Esophagus muscularis mucosa (tissue), 4 donors: ENCODE measurements at regions not wholly inside any gene's neighbourhood (a gene's known extent, or its start where the extent isn't known, plus 50 kb on each side); places are given as distances from the start of the nearest gene placed in this dataset.

Experiments used
- DNase-seq: peaks from one replicate; pipeline ENCODE4 v3.0.0-alpha.2; 2017; ENCODE audit errors: extremely low spot score
- H3K27ac ChIP-seq, 4 donors: fragments of 200-600 bp; sonication (generic); replicated peaks in 1 of 4; 1 replicate in 3 of 4; 2 replicates in 1 of 4; pipeline ENCODE4 v1.5.1; 2016 to 2019; ENCODE audit warnings: mild to moderate bottlenecking in 1 of 4
- H3K27me3 ChIP-seq, 4 donors: fragments of 200-600 bp; sonication (generic); one replicate each; pipeline versions ENCODE4 v1.5.1 to v1.6.0; 2016 to 2019
- H3K36me3 ChIP-seq, 4 donors: fragments of 200-600 bp; sonication (generic); one replicate each; pipeline ENCODE4 v1.5.1; 2016 to 2019
- H3K4me1 ChIP-seq, 4 donors: fragments of 200-600 bp; sonication (generic); one replicate each; pipeline ENCODE4 v1.5.1; 2016 to 2019
- H3K4me3 ChIP-seq, 4 donors: fragments of 200-600 bp; sonication (generic); 1 replicate in 2 of 4; 2 replicates in 2 of 4; pipeline ENCODE4 v1.5.1; 2016 to 2019; ENCODE audit warnings: mild to moderate bottlenecking in 4 of 4, moderate library complexity in 1 of 4
- H3K9me3 ChIP-seq, 4 donors: fragments of 200-600 bp; sonication (generic); 1 replicate in 3 of 4; 2 replicates in 1 of 4; pipeline ENCODE4 v1.5.1; 2016 to 2019
- EP300 ChIP-seq: sonication (generic); formaldehyde crosslinking; IDR thresholded peaks from one replicate; pipeline ENCODE4 v1.6.1; 2017; ENCODE audit warnings: antibody characterized with exemption
- POLR2A ChIP-seq: fragments of 450-650 bp; IDR thresholded peaks from one replicate; pipeline ENCODE4 v1.6.1; 2017; ENCODE audit warnings: antibody characterized with exemption, moderate library complexity, mild to moderate bottlenecking, low read depth
- POLR2AphosphoS5 ChIP-seq, 2 donors: sonication (generic); formaldehyde crosslinking; IDR thresholded peaks; one replicate each; pipeline ENCODE4 v1.6.1; 2017; ENCODE audit warnings: antibody characterized with exemption in 2 of 2
- WGBS: methylation state at CpG from one replicate; pipeline ENCODE4 v1.1.5; 2018; 5-methylcytosine and 5-hydroxymethylcytosine counted together
- intact Hi-C: fragments of 100-400 bp; cut with DNase I; formaldehyde crosslinking; loops from one replicate; pipeline ENCODE4 v1.15.1; 2023
- TF ChIP-seq, protein P1 (sequence below), 3 experiments: fragments of 200-600 bp in 2 of 3; fragments of 450-650 bp in 1 of 3; sonication (generic) in 2 of 3; IDR thresholded peaks; one replicate each; pipeline ENCODE4 v1.5.1; 2017 to 2019; ENCODE audit warnings: antibody characterized with exemption in 3 of 3, mild to moderate bottlenecking in 2 of 3, moderate library complexity in 1 of 3

DNA sequence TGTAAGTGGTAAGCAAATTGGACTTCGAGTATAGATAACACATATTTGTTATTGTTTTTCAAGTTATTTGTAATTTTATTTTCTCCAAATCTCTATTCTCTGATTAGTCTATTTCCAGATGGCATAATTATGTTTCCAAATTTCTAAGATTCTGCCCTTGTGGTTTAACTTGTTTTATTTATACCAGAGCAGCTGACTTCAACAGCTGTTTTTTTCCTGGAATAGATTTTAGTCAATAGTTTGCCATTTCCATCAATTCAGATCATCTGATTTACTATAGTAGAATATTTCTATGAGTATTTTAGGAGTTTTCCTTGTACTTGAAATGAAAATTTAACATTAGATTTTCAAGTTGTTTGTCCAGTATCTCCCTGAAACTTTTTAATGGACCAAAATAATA, 848.7 kb upstream of the MIR17HG start:
- intact Hi-C loops, result no loop called here
- H3K36me3 ChIP-seq, result no peaks in the 10 kb centered on the region
- peaks cover 0 to 3% (median 0%) of the 10 kb centered on the region in 4 donors for H3K4me1 ChIP-seq
- H3K27me3 ChIP-seq, result no peaks in the 10 kb centered on the region
- H3K27ac ChIP-seq, result no peak overlapping the region
- WGBS, result 45% methylated on average over 1 of the region's 1 CpG
- H3K4me3 ChIP-seq, result no peak overlapping the region
- H3K9me3 ChIP-seq, result no peaks in the 10 kb centered on the region
- DNase-seq, result no peak
- TF ChIP-seq POLR2AphosphoS5 (IDR thresholded peaks at IDR 0.05), result no peak
- TF ChIP-seq POLR2A, result no peak
- TF ChIP-seq EP300, result no peak
- TF ChIP-seq, protein P1, sequence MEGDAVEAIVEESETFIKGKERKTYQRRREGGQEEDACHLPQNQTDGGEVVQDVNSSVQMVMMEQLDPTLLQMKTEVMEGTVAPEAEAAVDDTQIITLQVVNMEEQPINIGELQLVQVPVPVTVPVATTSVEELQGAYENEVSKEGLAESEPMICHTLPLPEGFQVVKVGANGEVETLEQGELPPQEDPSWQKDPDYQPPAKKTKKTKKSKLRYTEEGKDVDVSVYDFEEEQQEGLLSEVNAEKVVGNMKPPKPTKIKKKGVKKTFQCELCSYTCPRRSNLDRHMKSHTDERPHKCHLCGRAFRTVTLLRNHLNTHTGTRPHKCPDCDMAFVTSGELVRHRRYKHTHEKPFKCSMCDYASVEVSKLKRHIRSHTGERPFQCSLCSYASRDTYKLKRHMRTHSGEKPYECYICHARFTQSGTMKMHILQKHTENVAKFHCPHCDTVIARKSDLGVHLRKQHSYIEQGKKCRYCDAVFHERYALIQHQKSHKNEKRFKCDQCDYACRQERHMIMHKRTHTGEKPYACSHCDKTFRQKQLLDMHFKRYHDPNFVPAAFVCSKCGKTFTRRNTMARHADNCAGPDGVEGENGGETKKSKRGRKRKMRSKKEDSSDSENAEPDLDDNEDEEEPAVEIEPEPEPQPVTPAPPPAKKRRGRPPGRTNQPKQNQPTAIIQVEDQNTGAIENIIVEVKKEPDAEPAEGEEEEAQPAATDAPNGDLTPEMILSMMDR (IDR thresholded peaks at IDR 0.05), result no peak

DNA sequence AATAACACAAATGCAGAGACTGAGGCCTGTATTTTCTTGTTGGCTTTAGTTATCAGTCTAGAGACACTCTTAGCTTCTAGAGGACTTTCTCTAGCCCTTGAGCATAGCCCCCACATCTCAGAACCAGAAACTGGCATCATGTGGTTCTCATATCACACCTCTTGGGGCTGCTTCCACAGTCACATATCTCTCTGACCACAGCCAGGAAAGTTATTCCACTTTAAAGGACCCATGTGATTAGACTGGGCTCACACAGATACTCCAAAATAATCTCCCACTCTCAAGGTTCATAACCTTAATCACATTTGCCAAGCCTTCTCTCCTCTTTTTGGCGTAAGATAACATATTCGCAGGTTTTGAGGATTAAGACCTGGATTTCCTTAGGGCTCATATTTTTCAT, 846.9 kb upstream of the MIR17HG start:
- no peak for TF ChIP-seq EP300
- TF ChIP-seq, protein P1 (IDR thresholded peaks at IDR 0.05), result no peak
- TF ChIP-seq POLR2A, result no peak
- TF ChIP-seq POLR2AphosphoS5 (IDR thresholded peaks at IDR 0.05), result no peak
- Histone ChIP-seq H3K36me3 (no peaks in the 10 kb centered on the region), H3K4me1 (peaks cover 0 to 3% (median 0%) of the 10 kb centered on the region in 4 donors), H3K27me3 (no peaks in the 10 kb centered on the region), H3K9me3 (no peaks in the 10 kb centered on the region), H3K27ac (no peak overlapping the region), H3K4me3 (no peak overlapping the region)
- intact Hi-C loops, result no loop called here
- DNase-seq, result no peak
- WGBS, result 42% methylated on average over 2 of the region's 2 CpGs

DNA sequence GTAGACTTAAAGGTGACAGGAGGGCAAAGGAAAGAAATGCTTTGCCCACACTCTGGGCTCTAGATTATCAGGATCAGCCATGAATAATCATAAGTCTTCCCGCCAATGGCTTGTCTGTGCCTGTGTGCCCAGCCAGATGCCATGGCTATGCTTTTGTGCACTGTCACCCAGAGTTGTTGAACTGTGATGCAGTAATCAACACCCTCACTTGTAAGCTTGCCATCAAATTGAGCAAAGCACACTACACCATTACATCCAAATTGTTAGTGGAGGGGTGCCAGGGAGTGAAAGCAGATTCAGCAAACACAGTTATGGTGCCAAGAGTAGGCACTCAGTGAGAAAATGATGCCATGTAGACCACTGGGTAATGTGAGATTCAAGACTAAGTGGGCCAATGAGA, 845.3 kb upstream of the MIR17HG start:
- H3K4me3 ChIP-seq, result no peak overlapping the region
- TF ChIP-seq POLR2AphosphoS5 (IDR thresholded peaks at IDR 0.05) (no peak), POLR2A (no peak), EP300 (no peak)
- TF ChIP-seq, protein P1 (IDR thresholded peaks at IDR 0.05), result no peak
- no peaks in the 10 kb centered on the region for H3K9me3 ChIP-seq
- no peaks in the 10 kb centered on the region for H3K36me3 ChIP-seq
- WGBS, result 83% methylated on average over 1 of the region's 1 CpG
- DNase-seq, result no peak
- intact Hi-C loops, result no loop called here
- H3K4me1 ChIP-seq, result peaks cover 0 to 3% (median 0%) of the 10 kb centered on the region in 4 donors
- no peaks in the 10 kb centered on the region for H3K27me3 ChIP-seq
- no peak overlapping the region for H3K27ac ChIP-seq

DNA sequence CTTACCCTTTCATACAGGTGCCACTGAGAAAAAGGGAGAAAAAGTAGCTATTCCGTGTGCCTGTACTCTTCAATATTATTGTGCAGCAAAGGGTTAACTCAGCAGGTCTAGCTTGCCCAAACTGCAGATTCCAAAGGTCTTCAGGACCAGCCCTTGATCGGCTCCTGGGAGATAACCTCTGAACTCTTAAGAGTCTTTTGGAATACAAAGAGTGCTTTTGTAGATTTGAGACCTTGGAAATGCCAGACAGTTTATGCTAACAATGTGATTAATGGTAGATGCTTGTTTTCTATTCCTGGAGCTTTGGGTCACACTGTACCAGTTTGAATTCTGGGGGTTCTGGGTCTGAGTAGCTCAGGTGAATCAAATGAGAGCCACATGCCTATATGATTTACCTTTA, 844.7 kb upstream of the MIR17HG start:
- Histone ChIP-seq H3K36me3 (no peaks in the 10 kb centered on the region), H3K9me3 (no peaks in the 10 kb centered on the region), H3K4me3 (no peak overlapping the region), H3K27me3 (no peaks in the 10 kb centered on the region), H3K4me1 (peaks cover 0 to 3% (median 0%) of the 10 kb centered on the region in 4 donors), H3K27ac (no peak overlapping the region)
- intact Hi-C loops, result no loop called here
- WGBS, result 31% methylated on average over 2 of the region's 2 CpGs
- TF ChIP-seq EP300, result no peak
- TF ChIP-seq POLR2AphosphoS5 (IDR thresholded peaks at IDR 0.05), result no peak
- no peak for TF ChIP-seq POLR2A
- TF ChIP-seq, protein P1 (IDR thresholded peaks at IDR 0.05), result no peak
- DNase-seq, result no peak

DNA sequence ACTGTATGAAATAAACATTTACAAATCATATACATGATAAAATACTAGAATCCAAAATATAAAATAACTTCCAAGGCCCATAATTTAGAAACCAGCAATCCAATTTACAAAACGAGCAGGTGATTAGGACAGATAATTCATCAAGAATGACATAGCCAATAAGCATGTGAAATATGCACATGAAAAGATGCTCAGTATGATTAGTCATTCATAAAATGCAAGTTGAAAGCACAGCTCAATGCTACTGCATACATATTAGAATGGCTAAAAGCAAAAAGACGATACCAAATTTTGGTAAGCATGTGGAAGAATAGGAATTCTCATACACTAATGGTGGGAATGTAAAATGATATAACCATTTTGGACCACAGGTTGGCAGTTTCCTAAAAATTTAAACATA, 837.2 kb upstream of the MIR17HG start:
- TF ChIP-seq POLR2A, result no peak
- no peak for TF ChIP-seq EP300
- TF ChIP-seq, protein P1 (IDR thresholded peaks at IDR 0.05), result no peak
- no peak for TF ChIP-seq POLR2AphosphoS5 (IDR thresholded peaks at IDR 0.05)
- no peak overlapping the region for H3K4me3 ChIP-seq
- intact Hi-C loops, result no loop called here
- no peak overlapping the region for H3K27ac ChIP-seq
- H3K4me1 ChIP-seq, result no peaks in the 10 kb centered on the region
- no peaks in the 10 kb centered on the region for H3K9me3 ChIP-seq
- H3K36me3 ChIP-seq, result no peaks in the 10 kb centered on the region
- no peaks in the 10 kb centered on the region for H3K27me3 ChIP-seq
- WGBS, result 81% methylated on average over 2 of the region's 2 CpGs
- DNase-seq, result no peak
